ENCODE measurements at regions not wholly inside any gene's neighbourhood (a gene's known extent, or its start where the extent isn't known, plus 50 kb on each side); places are given as distances from the start of the nearest gene placed in this dataset.
"Not testable (repeated sequence)": the region's sequence is repeated elsewhere in the genome, so short reads cannot be mapped to it uniquely, and the experiment has no call there.

GRCh38 chr4:82247171-82247570 is 126.6 kb downstream of the HNRNPD start:
- DNase-seq = no peak

GRCh38 chr4:82241534-82241933 is 132.3 kb downstream of the HNRNPD start:
- DNase-seq = no peak

DNA sequence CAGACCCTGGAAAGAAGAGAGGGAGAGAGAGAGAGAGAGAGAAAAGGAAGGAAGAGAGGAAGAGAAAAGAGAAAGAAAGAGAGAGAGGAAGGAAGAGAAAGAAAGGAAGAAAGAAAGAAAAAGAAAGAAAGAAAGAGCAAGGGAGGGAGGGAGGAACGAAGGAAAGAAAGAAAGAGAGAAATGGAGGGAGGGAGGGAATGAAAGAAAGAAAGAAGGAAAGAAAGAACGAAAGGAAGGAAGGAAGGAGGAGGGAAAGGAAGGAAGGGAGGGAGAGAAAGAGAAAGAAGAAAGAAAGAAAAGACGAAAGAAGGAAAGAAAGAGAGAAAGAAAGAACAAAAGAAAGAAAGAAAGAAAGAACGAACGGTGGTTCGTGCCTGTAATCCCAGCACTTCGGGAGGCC is 133.4 kb downstream of the HNRNPD start:
- DNase-seq = no peak

GRCh38 chr4:82237142-82237541 is 136.6 kb downstream of the HNRNPD start:
- not testable (repeated sequence) for DNase-seq

DNA sequence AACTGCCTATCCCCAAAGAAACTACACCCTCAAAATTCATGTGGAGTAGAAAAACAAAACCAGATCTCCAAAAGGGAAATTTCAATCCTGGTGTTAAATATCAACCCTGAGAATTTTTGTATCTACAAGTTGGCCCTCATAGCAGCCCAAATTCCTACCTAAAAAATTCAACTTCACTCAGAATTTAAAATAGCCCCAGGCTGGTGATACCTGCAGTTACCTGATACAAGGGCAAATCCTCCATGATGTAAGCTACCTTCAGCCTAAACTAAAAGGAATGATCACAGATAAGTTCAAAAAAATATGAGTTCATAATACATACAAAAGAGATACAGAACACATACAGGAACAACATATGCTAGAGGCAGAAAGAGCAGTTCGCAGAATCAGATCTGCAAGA is 138.4 kb downstream of the HNRNPD start:
- DNase-seq = no peak

DNA sequence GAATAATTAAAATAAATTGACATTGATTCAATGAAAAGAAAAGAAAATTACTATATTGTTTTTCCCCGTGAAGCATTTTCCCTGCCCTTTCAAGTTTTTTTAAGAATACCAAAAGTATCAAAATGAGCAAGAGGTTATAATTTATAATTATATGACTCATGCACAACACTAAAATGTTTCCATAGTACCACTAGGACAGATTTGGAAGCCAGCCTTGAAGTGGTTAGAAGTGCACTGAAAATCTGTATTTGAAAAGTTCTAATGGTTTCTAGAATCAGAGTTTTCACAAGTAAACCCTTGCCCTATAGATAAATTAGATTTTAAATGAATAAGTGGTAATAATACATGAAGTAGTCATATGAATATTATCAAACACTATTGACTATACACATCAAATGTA is 140.9 kb downstream of the HNRNPD start:
- no peak for DNase-seq

DNA sequence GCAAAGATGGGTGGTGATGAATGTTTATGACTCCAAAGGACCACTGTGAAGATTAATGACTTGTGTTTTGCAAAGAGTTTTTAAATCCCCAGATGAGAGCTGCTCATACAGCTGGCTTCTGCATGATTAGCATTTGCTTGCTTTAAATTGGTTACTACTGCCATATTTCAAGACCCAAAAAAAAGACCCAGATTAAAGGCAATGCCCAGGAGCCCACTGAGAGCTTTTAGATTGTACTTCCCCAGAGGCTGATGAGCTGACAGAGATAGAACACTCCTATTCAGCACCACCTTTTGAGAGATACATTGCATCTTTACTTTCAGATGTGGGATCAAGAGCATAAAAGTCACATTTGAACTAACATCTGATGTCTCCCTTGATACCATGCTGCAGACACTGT is 142.0 kb downstream of the HNRNPD start:
- DNase-seq = no peak

- DNase-seq = no peak
Measured at GRCh38 chr4:82230306-82230705, 143.5 kb downstream of the HNRNPD start.

- no peak for DNase-seq
Measured at GRCh38 chr4:82225030-82225429, 148.8 kb downstream of the HNRNPD start.

DNA sequence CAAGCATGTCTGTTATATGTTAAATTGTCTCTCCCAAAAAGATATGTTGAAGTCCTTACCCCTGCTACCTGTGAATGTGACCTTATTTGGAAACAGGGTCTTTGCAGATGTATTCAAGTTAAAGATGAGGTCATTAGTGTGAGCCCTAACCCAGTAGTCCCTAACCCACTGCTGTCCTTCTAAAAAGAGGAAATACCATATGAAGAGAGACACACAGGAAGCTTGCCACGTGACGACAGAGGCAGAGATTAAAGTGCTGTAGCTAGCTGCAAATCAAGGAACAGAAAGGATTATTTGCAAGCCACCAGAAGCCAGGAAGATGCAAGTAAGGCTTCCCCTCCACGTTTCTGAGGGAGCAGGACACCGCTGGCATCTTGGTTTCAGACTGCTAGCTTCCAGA is 150.1 kb downstream of the HNRNPD start:
- no peak for DNase-seq

DNA sequence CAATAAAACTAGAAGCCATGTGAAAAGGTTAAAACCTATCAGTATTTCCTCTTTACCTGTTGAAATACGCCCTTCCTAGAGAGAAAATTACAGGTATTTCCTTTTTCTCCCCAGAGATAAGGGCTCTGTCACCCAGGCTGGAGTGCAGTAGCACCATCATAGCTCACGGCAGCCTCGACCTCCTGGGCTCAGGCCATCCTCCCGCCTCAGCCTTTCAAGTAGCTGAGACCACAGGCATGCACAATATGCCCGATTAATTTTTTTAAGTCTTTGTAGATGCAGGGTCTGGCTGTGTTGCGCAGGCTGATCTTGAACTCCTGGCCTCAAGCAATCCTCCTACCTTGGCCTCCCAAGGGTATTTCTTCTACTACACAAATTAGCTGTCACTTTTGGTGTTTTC is 154.4 kb downstream of the HNRNPD start:
- no peak for DNase-seq

DNA sequence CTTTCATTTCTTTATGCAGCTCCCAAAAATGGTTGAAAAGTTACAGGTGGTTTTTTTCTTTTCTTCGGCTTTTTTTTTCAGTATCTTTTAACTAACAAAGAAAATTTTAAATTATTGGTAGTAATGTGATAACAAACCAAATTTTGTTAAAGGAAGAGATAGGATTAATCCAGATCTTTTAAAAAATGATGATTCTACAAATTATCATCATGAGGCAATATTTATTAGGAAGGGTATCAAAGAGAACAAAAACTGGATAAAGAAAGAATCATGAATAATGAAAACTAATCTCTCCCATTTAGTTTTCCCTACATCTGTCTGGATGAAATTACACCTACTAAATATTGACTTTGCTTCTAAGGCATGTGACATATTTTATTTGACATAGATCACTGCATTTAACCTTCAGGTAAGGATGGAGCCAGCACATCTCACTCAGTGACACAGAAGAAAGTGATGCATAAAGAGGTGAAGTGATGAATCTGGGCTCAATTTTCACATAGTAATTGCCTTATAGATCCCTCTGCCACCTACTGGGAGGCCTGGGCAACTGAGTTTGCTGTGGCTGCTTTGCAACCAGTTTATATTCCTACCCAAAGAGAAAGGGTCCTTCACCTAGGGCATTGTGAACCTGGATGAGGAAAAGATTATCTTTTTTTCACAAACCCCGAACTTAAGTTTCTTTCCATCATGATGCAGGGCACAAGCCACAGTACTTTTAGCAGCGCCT is 155.6 kb downstream of the HNRNPD start:
- DNase-seq = no peak

GRCh38 chr4:82216219-82216618 is 157.6 kb downstream of the HNRNPD start:
- no peak for DNase-seq

DNA sequence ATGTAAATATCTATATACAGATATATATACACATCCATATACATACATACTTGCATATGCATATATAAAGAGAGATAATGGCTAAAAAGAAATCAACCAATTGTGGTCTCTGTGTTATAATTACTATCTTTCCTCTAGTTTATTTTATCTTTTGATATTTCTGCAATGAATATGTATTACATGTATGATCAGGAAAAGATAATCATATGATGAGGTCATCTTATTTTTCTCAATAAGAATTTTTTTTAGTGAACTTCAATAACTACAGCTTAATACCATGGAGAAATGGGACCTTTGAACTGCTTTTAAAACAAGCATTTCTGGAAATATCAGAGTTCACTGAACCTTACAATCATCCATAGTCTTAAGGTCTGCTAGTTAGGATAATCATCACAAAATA is 158.0 kb downstream of the HNRNPD start:
- no peak for DNase-seq

DNA sequence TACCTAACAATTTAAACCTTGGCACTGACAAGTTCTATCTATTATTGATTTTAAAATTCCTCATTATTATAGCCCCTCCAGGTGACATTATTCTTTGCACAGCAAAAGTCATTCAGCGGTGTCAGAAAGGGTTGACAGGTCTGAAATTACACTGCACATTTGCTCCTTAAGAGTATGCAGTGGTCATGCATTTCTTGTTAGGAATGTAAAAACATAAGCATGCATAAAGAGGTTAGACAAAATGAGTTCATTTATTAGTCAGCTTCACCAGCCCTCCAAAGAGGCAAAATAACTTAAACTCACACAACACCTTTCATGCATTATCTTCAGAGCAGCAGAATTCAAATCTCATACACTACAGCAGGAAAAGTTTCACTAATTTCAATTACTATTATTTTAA is 158.8 kb downstream of the HNRNPD start:
- no peak for DNase-seq

GRCh38 chr4:82213485-82214417 is 160.0 kb downstream of the HNRNPD start:
- no peak for DNase-seq

- DNase-seq = peak; percentile 40 to 46
Measured at GRCh38 chr4:82201805-82202641, 171.8 kb downstream of the HNRNPD start.

DNA sequence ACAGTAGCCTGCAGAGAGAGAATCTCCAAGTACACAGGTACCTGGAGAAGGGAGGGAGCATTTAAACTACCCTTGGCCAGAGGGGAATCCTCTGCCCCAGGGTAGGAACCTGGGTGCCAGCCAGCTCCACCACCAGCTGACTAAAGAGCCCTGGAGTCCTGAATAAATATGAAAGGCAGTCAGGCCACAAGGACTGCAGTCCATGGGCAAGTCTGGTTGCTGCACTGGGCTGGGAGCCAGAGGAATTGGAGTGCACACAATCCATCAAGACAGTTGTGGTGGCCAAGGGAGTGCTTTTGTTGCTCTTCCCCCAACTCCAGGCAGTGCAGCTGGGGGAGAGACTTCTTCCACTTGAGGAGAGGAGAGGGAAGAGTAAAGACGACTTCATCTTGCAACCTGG is 172.5 kb downstream of the HNRNPD start:
- DNase-seq = no peak

GRCh38 chr4:82200046-82200445 is 173.7 kb downstream of the HNRNPD start:
- DNase-seq = no peak

DNA sequence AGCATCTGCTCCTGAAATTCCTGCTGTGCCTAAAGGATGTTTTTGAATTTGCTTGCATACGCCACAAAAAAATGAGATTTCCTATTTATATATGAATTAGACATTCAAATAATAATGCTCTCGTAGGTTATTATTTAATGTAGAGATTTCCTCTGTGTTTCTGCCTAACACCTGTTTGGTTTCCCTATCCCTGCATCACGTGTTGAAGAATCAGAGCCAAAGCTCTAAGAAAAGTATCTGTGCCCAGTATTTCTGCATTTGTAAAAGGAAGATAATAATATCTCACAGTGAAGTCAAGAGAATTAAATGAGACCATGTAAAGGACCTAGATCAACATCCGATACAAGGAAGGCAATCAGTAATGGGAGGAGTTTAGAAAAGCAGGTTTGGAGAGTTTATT is 179.5 kb downstream of the HNRNPD start:
- no peak for DNase-seq

GRCh38 chr4:82192017-82192673 is 181.6 kb downstream of the HNRNPD start:
- no peak for DNase-seq

- no peak for DNase-seq
Measured at GRCh38 chr4:82181789-82182188, 192.0 kb downstream of the HNRNPD start.

- no peak for DNase-seq
Measured at GRCh38 chr4:82172186-82172585, 201.6 kb downstream of the HNRNPD start.
